ENCODE measurements at regions not wholly inside any gene's neighbourhood (a gene's known extent, or its start where the extent isn't known, plus 50 kb on each side); places are given as distances from the start of the nearest gene placed in this dataset.
A peak's percentile ranks its signal among the peaks of the same experiment; 100 is the strongest.
"Not testable (repeated sequence)": the region's sequence is repeated elsewhere in the genome, so short reads cannot be mapped to it uniquely, and the experiment has no call there.

DNA sequence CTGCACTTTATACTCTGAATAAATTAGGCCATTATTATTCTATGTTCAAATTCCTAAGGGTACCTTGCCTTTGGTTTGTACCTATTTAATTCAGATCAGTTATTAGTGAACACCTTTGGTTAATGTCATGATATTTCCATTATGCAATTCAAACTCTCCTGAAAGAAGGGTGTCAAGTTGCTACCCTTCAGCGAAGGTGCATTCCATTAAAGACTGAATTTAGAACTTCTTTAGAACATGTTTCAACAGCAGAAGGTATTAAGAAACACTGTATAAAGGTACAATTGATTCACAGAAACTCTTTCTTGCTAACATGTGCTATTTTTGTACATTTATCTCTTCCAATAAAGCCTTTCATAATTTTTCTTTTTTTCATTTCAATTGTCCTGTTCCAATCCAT, 1545.4 kb upstream of the PCDH10 start:
- DNase-seq = no peak

DNA sequence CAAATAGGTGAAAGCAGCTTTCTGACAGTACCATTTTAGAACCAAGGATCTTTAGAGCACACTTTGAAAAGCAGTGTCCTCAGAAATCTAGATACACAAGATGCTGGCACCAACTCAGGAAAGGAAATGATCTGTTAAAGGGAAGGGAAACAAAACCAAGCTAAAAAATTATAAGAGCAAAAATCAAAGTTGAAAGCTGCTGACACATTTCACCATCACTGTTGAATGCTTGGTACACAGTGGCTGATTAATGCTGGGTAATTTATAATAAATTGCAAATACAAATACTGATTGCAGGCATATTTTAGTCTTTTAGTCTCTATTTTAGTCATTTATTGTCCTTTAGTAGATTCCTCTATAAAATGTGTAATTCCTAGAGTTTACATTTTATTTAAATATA, 1540.1 kb upstream of the PCDH10 start:
- DNase-seq = no peak

DNA sequence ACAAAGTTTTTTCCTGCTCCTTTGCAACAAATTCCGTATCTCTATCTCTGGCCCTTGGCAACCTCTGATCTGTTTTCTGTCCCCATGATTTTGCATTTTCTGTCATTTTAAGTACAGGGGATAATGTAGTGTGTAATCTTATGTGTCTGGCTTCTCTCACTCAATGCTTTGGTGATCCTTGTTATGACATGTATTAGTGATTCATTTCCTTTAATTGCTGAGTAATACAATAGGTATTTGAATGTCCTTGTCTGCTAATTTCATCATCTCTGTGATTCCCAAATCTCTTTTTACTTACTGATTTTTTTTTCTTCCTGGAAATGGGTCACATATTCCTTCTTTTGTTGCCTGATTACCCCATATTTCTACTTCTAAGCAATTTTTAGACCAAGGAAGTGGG, 1538.6 kb upstream of the PCDH10 start:
- not testable (repeated sequence) for DNase-seq

DNA sequence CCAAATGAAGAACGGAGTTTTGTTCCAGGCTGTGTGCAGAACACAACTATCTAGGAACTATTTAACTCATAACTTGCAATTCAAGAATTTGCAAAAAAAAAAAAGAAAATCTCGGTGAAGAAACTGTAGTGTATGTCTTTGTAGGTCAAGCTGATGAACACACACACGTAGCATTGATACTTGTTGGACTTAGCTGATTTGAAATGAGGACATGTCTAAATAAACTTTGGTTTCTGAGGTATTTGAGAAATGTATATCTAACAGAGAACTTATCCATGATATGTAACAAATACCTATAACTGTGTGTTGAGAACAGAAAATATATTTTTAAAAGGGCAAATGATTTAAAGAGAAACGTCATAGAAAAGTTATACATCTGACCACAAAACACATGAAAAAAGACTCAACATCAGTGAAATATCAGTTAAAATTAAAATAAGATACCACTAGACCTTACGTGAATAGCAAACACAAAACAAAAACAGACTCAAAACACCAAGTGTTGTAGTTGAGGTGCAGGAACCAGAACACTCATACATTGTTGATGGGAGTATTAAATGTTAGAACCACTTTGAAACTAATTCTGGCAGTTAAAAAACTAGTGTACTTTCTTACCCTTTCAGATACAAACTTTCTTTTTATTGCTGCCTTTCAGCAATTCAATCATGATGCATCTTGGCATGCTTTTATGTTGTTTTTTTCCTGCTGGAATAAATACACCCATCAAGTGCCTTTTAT, 1535.8 kb upstream of the PCDH10 start:
- no peak for DNase-seq

DNA sequence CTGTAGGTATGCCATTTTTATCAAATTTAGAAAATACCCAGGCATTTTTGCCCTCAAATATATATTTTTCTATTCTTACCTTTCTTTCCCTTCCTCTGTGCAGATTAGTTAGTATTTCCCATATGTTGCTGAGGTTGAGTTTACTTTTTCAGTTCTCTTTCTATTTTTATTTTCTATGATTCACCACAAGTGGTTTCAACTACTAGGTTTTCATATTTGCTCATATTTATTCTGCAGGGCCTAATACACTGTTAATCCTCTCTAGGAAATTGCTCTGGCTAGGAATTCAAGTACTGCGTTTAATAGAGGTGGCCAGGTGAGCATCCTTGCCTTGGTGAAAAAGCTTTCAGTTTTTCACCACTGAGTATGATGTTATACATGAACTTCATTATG, 1535.3 kb upstream of the PCDH10 start:
- no peak for DNase-seq

DNA sequence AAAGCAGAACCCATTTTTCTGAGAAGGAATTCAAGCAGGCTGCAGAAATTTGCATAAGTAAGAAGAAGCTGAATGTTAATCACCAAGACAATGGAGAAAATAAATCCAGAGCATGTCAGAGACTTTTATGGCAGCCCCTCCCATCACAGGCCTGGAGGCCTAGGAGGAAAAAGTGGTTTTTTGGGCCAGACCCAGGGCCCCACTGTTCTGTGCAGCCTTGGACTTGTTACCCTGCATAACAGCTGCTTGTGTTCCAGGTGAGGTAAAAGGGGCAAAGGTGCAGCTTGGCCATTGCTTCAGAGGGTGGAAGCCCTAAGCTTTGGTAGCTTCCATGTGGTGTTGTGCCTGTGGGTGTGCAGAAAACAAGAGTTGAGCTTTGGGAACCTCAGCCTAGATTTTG, 1516.2 kb upstream of the PCDH10 start:
- DNase-seq = no peak

DNA sequence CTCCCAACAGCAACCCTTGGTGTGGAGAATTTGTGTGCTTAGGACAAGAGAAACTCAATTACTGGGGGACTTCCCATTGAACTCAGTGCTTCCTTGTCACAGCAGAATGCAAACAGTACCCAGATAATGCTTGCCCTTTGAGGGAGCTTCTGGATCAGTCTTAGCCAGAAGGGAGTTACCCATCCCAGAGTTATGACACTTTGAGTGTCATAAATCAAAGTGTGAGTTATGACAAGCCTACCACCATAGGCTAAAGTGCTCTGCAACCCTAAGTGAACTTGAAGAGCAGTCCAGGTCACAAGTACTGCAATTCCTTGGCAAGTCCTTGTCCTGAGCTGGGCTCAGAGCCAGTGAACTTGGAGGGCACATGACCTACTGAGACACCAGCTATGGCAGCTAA, 1513.9 kb upstream of the PCDH10 start:
- no peak for DNase-seq

DNA sequence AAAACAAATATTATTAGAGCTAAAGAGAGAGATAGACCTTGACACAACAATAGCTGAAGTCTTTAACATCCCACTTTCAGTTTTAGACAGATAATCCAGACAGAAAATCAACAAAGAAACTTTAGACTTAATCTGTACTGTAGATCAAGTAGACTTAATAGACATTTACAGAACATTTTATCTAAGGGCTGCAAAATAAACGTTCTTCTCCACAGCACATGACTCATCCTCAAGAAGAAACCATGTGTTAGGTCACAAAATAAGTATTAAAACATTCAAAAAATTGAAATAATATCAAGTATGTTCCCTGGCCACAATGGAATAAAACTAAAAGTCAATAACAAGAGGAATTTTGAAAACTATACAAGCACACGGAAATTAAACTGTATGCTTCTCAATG, 1510.3 kb upstream of the PCDH10 start:
- DNase-seq = no peak

DNA sequence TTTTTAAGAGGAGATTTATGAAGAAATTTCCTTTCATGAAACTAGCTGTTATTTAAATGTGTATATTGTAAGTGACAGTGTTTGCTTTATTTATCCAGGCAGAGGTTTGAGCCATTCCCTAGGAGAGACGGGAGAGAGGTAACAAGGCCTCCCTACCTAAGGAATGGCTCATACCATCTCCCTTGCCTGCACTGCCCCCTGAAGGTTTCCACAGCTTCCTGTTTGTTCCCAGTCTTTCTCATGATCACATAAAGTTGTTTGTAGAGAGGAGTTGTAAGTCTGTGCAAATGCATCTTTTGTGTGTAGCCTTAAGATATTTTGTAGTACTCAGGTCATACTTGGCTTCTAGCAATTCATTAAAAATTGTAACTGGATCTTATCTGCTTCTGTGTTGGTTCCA, 1504.5 kb upstream of the PCDH10 start:
- DNase-seq = no peak

DNA sequence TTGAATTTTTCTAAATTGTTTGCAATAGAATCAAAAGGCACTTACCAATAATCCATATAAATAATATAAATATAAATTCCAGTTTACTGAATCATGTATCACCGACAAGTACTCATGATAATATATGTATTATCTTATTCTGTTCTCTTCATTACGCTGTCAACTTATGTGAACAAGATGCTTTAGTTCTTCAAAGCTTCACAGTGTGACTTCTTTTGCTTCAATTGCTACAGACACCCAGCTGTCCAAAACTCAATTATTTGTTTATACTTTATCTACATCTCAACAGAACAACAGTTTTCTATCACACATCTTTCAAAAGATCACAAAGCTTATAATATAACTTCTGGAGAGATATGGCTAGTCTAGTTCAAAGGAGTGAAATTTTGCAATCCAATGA, 1499.9 kb upstream of the PCDH10 start:
- no peak for DNase-seq

DNA sequence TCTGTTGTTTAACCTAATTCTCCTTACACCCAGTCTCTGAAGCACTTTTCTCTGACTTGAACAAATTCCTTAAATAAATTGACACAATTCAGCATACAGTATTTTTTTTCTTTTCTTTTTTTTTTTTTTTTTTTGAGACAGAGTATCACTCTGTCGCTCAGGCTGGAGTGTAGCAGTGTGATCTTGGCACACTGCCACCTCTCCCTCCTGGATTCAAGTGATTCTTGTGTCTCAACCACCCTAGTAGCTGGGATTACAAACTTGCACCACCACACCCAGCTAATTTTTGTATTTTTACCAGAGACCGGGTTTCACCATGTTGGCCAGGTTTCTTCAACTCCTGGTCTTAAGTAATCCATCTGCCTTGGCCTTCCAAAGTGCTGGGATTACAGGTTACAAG, 1498.1 kb upstream of the PCDH10 start:
- no peak for DNase-seq

DNA sequence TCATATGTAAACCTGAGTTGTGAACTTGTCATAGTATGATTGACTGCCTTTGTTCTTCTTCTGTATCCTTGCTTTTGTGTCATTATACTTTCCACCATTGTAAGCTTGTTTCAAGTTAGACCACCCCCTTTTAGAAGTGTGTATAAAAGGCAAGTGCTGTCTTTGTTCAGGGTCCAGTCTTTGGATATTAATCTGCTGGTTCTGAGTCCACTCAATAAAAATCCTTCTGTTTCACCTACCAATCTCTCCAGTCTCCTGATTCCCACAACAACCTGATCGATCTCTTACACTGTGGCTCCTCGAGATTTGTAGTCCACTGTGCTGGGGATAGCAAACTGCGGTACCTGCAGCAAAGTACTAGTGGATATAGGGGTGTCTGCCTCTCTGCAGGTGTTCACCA, 1465.8 kb upstream of the PCDH10 start:
- DNase-seq = not testable (repeated sequence)

DNA sequence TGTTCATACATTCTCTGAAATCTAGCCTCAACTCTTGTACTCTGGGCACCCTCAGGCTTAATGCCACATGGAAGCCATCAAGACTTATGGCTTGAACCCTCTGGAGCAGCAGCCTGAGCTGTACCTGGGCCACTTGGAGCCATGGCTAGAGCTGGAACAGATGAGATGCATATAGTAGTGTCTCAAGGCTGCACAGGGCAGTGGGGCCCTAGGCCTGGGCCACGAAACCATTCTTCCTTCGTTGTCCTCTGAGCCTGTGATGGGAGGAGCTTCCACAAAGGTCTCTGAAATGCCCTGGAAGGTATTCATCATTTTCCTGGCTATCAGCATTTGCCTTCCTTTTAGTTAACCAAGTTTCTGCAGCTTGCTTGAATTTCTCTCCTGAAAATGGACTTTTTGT, 1427.2 kb upstream of the PCDH10 start:
- DNase-seq = no peak

DNA sequence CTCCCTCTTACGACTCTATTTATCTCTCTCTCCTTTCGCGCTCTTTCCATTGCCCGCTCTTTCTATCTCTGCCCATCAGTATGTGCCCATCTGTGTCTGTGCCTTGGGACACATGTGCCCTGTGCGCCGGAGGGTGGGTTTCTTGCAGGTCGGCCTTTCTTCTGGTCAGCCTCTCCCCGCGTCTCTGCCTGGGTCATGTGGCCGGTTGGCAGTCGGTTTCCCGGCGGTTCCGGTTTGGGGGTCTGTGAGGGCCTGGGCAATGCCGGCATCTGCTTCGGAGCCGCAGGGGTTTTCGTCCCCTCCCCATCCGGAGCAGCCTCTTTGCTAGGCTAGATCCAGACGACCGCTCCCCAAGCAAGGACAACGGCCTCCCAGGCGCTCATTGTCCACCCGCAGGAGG, 1426.0 kb upstream of the PCDH10 start:
- DNase-seq = not testable (repeated sequence)

DNA sequence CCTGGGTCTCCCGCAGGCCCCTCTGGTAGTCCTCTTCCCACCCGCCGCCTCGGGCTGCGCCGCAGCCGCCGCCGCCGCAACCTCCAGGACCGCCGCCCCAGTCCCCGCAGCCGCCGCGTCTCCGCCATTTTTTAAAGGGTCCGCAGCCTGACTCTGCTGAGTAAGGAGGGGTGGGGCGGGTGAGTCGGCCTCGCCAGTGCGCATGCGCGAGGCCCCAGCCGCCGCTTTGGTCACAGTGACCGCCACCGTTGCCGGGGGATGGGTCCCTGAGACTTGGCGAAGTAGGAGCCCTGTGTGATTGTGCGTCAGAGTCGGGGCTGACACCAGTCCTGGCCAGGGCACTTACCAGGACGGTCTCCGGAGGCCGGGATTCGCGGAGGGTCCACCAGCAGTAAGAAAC, 1424.2 kb upstream of the PCDH10 start:
- DNase-seq = peak; percentile 58

DNA sequence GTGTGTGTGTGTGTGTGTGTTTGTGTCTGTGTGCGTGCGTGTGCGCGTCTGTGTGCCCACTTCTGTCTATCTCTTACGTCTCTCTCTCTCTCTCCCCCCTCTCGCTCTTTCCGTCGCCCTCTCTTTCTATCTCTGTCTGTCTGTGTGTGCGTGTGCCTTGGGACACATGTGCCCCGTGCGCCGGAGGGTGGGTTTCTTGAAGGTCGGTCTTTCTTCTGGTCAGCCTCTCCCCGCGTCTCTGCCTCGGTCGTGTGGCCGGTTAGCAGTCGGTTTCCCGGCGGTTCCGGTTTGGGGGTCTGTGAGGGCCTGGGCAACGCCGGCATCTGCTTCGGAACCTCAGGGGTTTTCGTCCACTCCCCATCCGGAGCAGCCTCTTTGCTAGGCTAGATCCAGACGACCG, 1423.6 kb upstream of the PCDH10 start:
- not testable (repeated sequence) for DNase-seq

DNA sequence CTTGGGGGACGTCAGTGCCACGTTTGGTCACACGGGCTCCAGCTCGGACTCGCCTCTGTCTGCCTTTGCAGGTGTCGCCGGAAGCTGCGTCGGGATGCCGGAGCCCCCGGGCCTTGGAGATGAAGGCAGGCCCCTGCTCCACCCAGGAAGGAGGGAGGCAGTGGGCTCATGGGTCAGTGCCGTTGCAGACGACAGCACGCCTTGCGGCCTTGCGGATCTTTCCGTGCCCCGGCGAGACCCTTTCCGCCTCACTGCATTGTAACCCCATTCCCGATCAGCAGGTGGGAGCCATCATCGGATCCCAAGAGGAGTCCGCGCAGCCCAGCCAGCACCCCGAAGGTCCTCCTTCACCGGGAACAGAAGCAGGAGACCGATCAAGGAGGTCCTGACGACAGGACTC, 1422.2 kb upstream of the PCDH10 start:
- not testable (repeated sequence) for DNase-seq

DNA sequence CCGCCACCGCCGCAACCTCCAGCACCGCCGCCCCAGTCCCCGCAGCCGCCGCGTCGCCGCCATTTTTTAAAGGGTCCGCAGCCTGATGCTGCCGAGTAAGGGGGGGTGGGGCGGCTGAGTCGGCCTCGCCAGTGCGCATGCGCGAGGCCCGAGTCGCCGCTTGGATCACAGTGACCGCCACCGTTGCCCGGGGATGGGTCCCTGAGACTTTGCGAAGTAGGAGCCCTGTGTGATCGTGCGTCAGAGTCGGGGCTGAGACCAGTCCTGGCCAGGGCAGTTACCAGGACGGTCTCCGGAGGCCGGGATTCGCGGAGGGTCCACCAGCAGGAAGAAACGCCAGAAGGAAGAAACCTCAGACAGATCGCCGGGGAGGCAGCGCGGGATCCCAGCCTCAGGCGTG, 1421.7 kb upstream of the PCDH10 start:
- not testable (repeated sequence) for DNase-seq

DNA sequence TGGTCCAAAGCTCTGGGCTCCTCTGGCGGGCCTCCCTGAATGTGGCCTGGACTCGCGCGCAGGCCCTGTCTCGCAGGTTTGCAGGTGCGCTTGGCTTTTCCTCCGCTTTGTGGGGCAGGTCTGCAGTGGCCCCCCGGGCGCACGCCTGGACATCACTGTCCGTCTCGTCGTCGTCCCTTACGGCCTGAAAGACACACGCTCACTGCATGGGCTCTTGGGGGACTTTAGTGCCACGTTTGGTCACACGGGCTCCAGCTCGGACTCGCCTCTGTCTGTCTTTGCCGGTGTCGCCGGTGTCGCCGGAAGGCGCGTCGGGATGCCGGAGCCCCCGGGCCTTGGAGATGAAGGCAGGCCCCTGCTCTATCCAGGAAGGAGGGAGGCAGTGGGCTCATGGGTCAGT, 1419.9 kb upstream of the PCDH10 start:
- not testable (repeated sequence) for DNase-seq

DNA sequence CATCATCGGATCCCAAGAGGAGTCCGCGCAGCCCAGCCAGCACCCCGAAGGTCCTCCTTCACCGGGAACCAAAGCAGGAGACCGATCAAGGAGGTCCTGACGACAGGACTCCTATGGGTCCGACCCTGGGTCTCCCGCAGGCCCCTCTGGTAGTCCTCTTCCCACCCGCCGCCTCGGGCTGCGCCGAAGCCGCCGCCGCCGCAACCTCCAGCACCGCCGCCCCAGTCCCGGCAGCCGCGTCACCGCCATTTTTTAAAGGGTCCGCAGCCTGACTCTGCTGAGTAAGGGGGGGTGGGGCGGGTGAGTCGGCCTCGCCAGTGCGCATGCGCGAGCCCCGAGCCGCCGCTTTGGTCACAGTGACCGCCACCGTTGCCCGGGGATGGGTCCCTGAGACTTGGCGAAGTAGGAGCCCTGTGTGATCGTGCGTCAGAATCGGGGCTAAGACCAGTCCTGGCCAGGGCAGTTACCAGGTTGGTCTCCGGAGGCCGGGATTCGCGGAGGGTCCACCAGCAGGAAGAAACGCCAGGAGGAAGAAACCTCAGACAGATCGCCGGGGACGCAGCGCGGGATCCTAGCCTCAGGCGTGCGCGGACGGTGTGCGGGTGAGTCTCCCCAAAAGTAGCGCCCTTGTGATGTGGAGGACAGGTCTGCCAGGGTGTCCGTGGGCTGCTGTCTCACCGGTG, 1419.2 kb upstream of the PCDH10 start:
- not testable (repeated sequence) for DNase-seq

DNA sequence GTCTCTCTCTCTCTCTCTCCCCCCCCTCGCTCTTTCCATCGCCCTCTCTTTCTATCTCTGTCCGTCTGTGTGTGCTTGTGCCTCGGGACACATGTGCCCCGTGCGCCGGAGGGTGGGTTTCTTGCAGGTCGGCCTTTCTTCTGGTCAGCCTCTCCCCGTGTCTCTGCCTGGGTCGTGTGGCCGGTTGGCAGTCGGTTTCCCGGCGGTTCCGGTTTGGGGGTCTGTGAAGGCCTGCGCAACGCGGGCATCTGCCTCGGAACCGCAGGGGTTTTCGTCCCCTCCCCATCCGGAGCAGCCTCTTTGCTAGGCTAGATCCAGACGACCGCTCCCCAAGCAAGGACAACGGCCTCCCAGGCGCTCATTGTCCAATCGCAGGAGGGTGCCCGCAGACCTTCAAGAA, 1418.5 kb upstream of the PCDH10 start:
- not testable (repeated sequence) for DNase-seq

DNA sequence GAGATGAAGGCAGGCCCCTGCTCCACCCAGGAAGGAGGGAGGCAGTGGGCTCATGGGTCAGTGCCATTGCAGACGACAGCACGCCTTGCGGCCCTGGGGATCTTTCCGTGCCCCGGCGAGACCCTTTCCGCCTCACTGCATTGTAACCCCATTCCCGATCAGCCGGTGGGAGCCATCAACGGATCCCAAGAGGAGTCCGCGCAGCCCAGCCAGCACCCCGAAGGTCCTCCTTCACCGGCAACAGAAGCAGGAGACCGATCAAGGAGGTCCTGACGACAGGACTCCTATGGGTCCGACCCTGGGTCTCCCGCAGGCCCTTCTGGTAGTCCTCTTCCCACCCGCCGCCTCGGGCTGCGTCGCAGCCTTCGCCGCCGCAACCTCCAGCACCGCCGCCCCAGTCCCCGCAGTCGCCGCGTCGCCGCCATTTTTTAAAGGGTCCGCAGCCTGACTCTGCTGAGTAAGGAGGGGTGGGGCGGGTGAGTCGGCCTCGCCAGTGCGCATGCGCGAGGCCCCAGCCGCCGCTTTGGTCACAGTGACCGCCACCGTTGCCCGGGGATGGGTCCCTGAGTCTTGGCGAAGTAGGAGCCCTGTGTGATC, 1417.0 kb upstream of the PCDH10 start:
- not testable (repeated sequence) for DNase-seq

DNA sequence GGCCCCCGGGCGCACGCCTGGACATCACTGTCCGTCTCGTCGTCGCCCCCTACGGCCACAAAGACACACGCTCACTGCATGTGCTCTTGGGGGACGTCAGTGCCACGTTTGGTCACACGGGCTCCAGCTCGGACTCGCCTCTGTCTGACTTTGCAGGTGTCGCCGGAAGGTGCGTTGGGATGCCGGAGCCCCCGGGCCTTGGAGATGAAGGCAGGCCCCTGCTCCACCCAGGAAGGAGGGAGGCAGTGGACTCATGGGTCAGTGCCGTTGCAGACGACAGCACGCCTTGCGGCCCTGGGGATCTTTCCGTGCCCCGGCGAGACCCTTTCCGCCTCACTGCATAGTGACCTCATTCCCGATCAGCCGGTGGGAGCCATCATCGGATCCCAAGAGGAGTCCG, 1414.8 kb upstream of the PCDH10 start:
- DNase-seq = not testable (repeated sequence)

DNA sequence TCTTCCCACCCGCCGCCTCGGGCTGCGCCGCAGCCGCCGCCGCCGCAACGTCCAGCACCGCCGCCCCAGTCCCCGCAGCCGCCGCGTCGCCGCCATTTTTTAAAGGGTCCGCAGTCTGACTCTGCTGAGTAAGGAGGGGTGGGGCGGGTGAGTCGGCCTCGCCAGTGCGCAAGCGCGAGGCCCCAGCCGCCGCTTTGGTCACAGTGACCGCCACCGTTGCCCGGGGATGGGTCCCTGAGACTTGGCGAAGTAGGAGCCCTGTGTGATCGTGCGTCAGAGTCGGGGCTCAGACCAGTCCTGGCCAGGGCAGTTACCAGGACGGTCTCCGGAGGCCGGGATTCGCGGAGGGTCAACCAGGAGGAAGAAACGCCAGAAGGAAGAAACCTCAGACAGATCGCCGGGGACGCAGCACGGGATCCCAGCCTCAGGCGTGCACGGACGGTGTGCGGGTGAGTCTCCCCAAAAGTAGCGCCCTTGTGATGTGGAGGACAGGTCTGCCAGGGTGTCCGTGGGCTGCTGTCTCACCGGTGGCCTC, 1414.2 kb upstream of the PCDH10 start:
- not testable (repeated sequence) for DNase-seq

All from activated CD4-positive, alpha-beta T cell treated with anti-CD3 and anti-CD28 coated beads, Interleukin-2, amount 50 U/mL, for 16 hours (primary cell).